HEK293 (cell line): ENCODE measurements at regions not wholly inside any gene's neighbourhood (a gene's known extent, or its start where the extent isn't known, plus 50 kb on each side); places are given as distances from the start of the nearest gene placed in this dataset.

Experiments
- KLF16 ChIP-seq: fragments of 450-650 bp; formaldehyde crosslinking; IDR thresholded peaks from 2 replicates; pipeline ENCODE4 v1.5.1; 2017; ENCODE audit warnings: missing biosample characterization, missing genetic modification characterization
- OSR2 ChIP-seq: fragments of 450-650 bp; formaldehyde crosslinking; IDR thresholded peaks from 2 replicates; pipeline ENCODE4 v1.5.1; 2016; ENCODE audit warnings: missing biosample characterization, missing genetic modification characterization
- YY1 ChIP-seq: fragments of 450-650 bp; formaldehyde crosslinking; IDR thresholded peaks from 2 replicates; pipeline ENCODE4 v1.5.1; 2018; ENCODE audit warnings: missing biosample characterization, missing genetic modification characterization
- ZNF146 ChIP-seq: fragments of 450-650 bp; formaldehyde crosslinking; IDR thresholded peaks from 2 replicates; pipeline ENCODE4 v1.5.1; 2016; ENCODE audit warnings: missing biosample characterization, missing genetic modification characterization
- ZNF248 ChIP-seq: fragments of 450-650 bp; formaldehyde crosslinking; IDR thresholded peaks from 2 replicates; pipeline ENCODE4 v1.5.1; 2017; ENCODE audit warnings: missing biosample characterization, missing genetic modification characterization
- ZNF354C ChIP-seq: fragments of 450-650 bp; formaldehyde crosslinking; IDR thresholded peaks from 2 replicates; pipeline ENCODE4 v1.5.1; 2016; ENCODE audit warnings: missing biosample characterization, missing genetic modification characterization, low read depth, borderline replicate concordance
- ZNF366 ChIP-seq: fragments of 450-650 bp; formaldehyde crosslinking; conservative IDR thresholded peaks from 2 replicates; pipeline ENCODE4 v1.5.1; 2016; ENCODE audit warnings: missing biosample characterization, missing genetic modification characterization
- ZNF416 ChIP-seq: fragments of 450-650 bp; formaldehyde crosslinking; IDR thresholded peaks from 2 replicates; pipeline ENCODE4 v1.5.1; 2016; ENCODE audit warnings: missing biosample characterization, missing genetic modification characterization
- ZNF549 ChIP-seq: fragments of 450-650 bp; IDR thresholded peaks from 2 replicates; pipeline ENCODE4 v1.5.1; 2018; ENCODE audit warnings: missing biosample characterization, missing genetic modification characterization, mild to moderate bottlenecking, inconsistent platforms, moderate library complexity
- ZNF626 ChIP-seq: fragments of 450-650 bp; sonication (Bioruptor Pico); formaldehyde crosslinking; IDR thresholded peaks from 2 replicates; pipeline ENCODE4 v1.5.1; 2018; ENCODE audit warnings: missing biosample characterization, missing genetic modification characterization, inconsistent platforms
- ZNF629 ChIP-seq: fragments of 450-650 bp; formaldehyde crosslinking; IDR thresholded peaks from 2 replicates; pipeline ENCODE4 v1.5.1; 2017; ENCODE audit warnings: missing biosample characterization, missing genetic modification characterization
- ZNF677 ChIP-seq: fragments of 450-650 bp; IDR thresholded peaks from 2 replicates; pipeline ENCODE4 v1.5.0; 2018; ENCODE audit warnings: missing biosample characterization, mild to moderate bottlenecking, missing genetic modification characterization, moderate library complexity
- TF ChIP-seq, protein P1 (sequence below): fragments of 450-650 bp; formaldehyde crosslinking; IDR thresholded peaks from 2 replicates; pipeline ENCODE4 v1.5.1; 2016; ENCODE audit warnings: missing biosample characterization, missing genetic modification characterization
- TF ChIP-seq, protein P2 (sequence below): fragments of 450-650 bp; formaldehyde crosslinking; IDR thresholded peaks from 2 replicates; pipeline ENCODE4 v1.5.1; 2016; ENCODE audit warnings: missing biosample characterization, missing genetic modification characterization

GRCh38 chr21:41080485-41081121 is 87.4 kb upstream of the BACE2 start:
- TF ChIP-seq YY1 (tag by site-specific recombination) (no peak), OSR2 (tag by site-specific recombination) (no peak), ZNF549 (no peak), ZNF416 (tag by site-specific recombination) (no peak), ZNF248 (tag by site-specific recombination) (no peak), KLF16 (tag by site-specific recombination) (no peak), ZNF146 (tag by site-specific recombination) (no peak), ZNF366 (tag by site-specific recombination) (no peak), ZNF677 (tag by site-specific recombination) (no peak), ZNF354C (tag by site-specific recombination) (no peak), ZNF629 (no peak), ZNF626 (tag by site-specific recombination) (no peak)
- TF ChIP-seq, protein P1, sequence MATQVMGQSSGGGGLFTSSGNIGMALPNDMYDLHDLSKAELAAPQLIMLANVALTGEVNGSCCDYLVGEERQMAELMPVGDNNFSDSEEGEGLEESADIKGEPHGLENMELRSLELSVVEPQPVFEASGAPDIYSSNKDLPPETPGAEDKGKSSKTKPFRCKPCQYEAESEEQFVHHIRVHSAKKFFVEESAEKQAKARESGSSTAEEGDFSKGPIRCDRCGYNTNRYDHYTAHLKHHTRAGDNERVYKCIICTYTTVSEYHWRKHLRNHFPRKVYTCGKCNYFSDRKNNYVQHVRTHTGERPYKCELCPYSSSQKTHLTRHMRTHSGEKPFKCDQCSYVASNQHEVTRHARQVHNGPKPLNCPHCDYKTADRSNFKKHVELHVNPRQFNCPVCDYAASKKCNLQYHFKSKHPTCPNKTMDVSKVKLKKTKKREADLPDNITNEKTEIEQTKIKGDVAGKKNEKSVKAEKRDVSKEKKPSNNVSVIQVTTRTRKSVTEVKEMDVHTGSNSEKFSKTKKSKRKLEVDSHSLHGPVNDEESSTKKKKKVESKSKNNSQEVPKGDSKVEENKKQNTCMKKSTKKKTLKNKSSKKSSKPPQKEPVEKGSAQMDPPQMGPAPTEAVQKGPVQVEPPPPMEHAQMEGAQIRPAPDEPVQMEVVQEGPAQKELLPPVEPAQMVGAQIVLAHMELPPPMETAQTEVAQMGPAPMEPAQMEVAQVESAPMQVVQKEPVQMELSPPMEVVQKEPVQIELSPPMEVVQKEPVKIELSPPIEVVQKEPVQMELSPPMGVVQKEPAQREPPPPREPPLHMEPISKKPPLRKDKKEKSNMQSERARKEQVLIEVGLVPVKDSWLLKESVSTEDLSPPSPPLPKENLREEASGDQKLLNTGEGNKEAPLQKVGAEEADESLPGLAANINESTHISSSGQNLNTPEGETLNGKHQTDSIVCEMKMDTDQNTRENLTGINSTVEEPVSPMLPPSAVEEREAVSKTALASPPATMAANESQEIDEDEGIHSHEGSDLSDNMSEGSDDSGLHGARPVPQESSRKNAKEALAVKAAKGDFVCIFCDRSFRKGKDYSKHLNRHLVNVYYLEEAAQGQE (tag by site-specific recombination): no peak
- TF ChIP-seq, protein P2, sequence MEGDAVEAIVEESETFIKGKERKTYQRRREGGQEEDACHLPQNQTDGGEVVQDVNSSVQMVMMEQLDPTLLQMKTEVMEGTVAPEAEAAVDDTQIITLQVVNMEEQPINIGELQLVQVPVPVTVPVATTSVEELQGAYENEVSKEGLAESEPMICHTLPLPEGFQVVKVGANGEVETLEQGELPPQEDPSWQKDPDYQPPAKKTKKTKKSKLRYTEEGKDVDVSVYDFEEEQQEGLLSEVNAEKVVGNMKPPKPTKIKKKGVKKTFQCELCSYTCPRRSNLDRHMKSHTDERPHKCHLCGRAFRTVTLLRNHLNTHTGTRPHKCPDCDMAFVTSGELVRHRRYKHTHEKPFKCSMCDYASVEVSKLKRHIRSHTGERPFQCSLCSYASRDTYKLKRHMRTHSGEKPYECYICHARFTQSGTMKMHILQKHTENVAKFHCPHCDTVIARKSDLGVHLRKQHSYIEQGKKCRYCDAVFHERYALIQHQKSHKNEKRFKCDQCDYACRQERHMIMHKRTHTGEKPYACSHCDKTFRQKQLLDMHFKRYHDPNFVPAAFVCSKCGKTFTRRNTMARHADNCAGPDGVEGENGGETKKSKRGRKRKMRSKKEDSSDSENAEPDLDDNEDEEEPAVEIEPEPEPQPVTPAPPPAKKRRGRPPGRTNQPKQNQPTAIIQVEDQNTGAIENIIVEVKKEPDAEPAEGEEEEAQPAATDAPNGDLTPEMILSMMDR: no peak
